Neural cell (in vitro differentiated cells): ENCODE measurements at regions not wholly inside any gene's neighbourhood (a gene's known extent, or its start where the extent isn't known, plus 50 kb on each side); places are given as distances from the start of the nearest gene placed in this dataset.

Experiments used
- H2AFZ ChIP-seq: fragments of 200-600, 300-800 bp; sonication (generic), shearing (Covaris generic); 2 replicates; pipeline ENCODE4 v1.6.0; 2014; ENCODE audit warnings: low read depth, mild to moderate bottlenecking, antibody characterized with exemption, low read length, moderate library complexity
- H3F3A ChIP-seq: fragments of 200-600 bp; shearing (Covaris generic); 2 replicates; pipeline ENCODE4 v1.6.1; 2016; ENCODE audit warnings: mild to moderate bottlenecking, moderate library complexity, mixed read lengths, antibody characterized with exemption, low read length; ENCODE audit not compliant: insufficient read depth, poor library complexity, severe bottlenecking
- H3K27ac ChIP-seq: fragments of 200-600, 300-800 bp; sonication (generic), shearing (Covaris generic); 2 replicates; pipeline ENCODE4 v1.5.1; 2014; ENCODE audit warnings: mild to moderate bottlenecking, low read length, moderate library complexity
- H3K27me3 ChIP-seq: fragments of 300-800, 200-600 bp; sonication (generic), shearing (Covaris generic); 2 replicates; pipeline ENCODE4 v1.6.0; 2014; ENCODE audit warnings: mild to moderate bottlenecking, low read depth, low read length, moderate library complexity; ENCODE audit not compliant: insufficient read depth
- H3K36me3 ChIP-seq: fragments of 300-800, 200-600 bp; sonication (generic), shearing (Covaris generic); 2 replicates; pipeline ENCODE4 v1.5.1; 2014; ENCODE audit warnings: mild to moderate bottlenecking, antibody characterized with exemption, low read length, moderate library complexity; ENCODE audit not compliant: insufficient read depth
- H3K4me2 ChIP-seq: fragments of 300-800, 200-600 bp; sonication (generic), shearing (Covaris generic); 2 replicates; pipeline ENCODE4 v1.6.0; 2014; ENCODE audit warnings: mild to moderate bottlenecking, low read length
- H3K4me3 ChIP-seq: fragments of 300-800, 200-600 bp; sonication (generic), shearing (Covaris generic); 2 replicates; pipeline ENCODE4 v1.5.1; 2014; ENCODE audit warnings: mild to moderate bottlenecking, low read length, moderate library complexity
- H3K79me2 ChIP-seq: fragments of 200-600 bp; shearing (Covaris generic); replicated peaks from 2 replicates; pipeline ENCODE4 v1.6.0; 2014; ENCODE audit warnings: mild to moderate bottlenecking, low read length, moderate library complexity; ENCODE audit not compliant: insufficient read depth
- H3K9ac ChIP-seq: fragments of 300-800, 200-600 bp; sonication (generic), shearing (Covaris generic); 2 replicates; pipeline ENCODE4 v1.6.1; 2016; ENCODE audit warnings: mild to moderate bottlenecking, low read length, mixed read lengths
- H3K9me2 ChIP-seq: fragments of 200-600 bp; shearing (Covaris generic); 2 replicates; pipeline ENCODE4 v1.6.1; 2016; ENCODE audit warnings: mild to moderate bottlenecking, low read length, mixed read lengths; ENCODE audit not compliant: insufficient read depth
- H3K9me3 ChIP-seq: fragments of 200-600, 300-800 bp; sonication (generic), shearing (Covaris generic); 2 replicates; pipeline ENCODE4 v1.6.1; 2016; ENCODE audit warnings: mild to moderate bottlenecking, mixed run types, low read length, moderate library complexity, mixed read lengths
- H4K20me1 ChIP-seq: fragments of 200-600 bp; shearing (Covaris generic); 2 replicates; pipeline ENCODE4 v1.6.1; 2016; ENCODE audit warnings: mild to moderate bottlenecking, mixed run types; ENCODE audit not compliant: insufficient read depth
- EP300 ChIP-seq: fragments of 450-650 bp; conservative IDR thresholded peaks from 2 replicates; pipeline ENCODE4 v1.6.1; 2014; ENCODE audit warnings: antibody characterized with exemption, mild to moderate bottlenecking, moderate library complexity; ENCODE audit not compliant: poor library complexity, severe bottlenecking
- EZH2 ChIP-seq: fragments of 200-600, 300-800 bp; shearing (Covaris generic), sonication (generic); IDR thresholded peaks from 2 replicates; pipeline ENCODE4 v1.6.1; 2014; ENCODE audit warnings: antibody characterized with exemption, low read length, borderline replicate concordance, mild to moderate bottlenecking; ENCODE audit not compliant: insufficient read depth, poor library complexity, severe bottlenecking
- MXI1 ChIP-seq: fragments of 450-650 bp; conservative IDR thresholded peaks from 2 replicates; pipeline ENCODE4 v1.6.1; 2014; ENCODE audit warnings: antibody characterized with exemption, mild to moderate bottlenecking; ENCODE audit not compliant: poor library complexity, severe bottlenecking
- POLR2AphosphoS5 ChIP-seq: IDR thresholded peaks from 2 replicates; pipeline ENCODE4 v1.6.1; 2012
- RAD21 ChIP-seq: fragments of 450-650 bp; conservative IDR thresholded peaks from 2 replicates; pipeline ENCODE4 v1.6.1; 2014; ENCODE audit warnings: antibody characterized with exemption, mild to moderate bottlenecking, moderate library complexity
- SMC3 ChIP-seq: fragments of 450-650 bp; conservative IDR thresholded peaks from 2 replicates; pipeline ENCODE4 v1.6.1; 2014; ENCODE audit warnings: antibody characterized with exemption, mild to moderate bottlenecking, moderate library complexity; ENCODE audit not compliant: poor library complexity
- TAF1 ChIP-seq: IDR thresholded peaks from 2 replicates; pipeline ENCODE4 v1.6.1; 2012; ENCODE audit warnings: low read depth
- TF ChIP-seq, protein P1 (sequence below): IDR thresholded peaks from 2 replicates; pipeline ENCODE4 v1.6.1; 2012; ENCODE audit warnings: borderline replicate concordance
- TF ChIP-seq, protein P2 (sequence below): fragments of 450-650 bp; IDR thresholded peaks from 2 replicates; pipeline ENCODE4 v1.5.1; 2014; ENCODE audit warnings: antibody characterized with exemption, mild to moderate bottlenecking, moderate library complexity; ENCODE audit not compliant: poor library complexity, severe bottlenecking

DNA sequence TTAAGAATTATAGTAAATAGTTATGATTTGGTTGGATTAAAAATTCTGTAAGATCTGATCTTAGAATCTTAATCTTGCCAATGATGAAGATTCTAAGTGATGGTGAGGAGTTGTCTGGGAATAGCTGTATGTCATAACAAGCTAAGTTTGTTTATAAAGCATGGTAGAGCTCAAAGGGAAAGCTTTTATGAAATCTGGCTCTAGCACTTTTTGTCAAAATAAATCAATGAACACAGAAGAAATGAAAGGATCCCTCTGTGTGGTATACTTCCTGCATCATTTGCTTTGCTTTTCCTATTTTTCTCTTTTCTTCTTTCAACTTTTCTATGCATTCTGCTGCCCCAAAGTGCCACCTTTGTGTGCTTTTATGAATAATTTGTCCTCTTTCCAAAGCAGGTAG lies 193.5 kb upstream of the FAT1 start:
- no peak for TF ChIP-seq POLR2AphosphoS5
- no peak for TF ChIP-seq MXI1
- TF ChIP-seq, protein P1, sequence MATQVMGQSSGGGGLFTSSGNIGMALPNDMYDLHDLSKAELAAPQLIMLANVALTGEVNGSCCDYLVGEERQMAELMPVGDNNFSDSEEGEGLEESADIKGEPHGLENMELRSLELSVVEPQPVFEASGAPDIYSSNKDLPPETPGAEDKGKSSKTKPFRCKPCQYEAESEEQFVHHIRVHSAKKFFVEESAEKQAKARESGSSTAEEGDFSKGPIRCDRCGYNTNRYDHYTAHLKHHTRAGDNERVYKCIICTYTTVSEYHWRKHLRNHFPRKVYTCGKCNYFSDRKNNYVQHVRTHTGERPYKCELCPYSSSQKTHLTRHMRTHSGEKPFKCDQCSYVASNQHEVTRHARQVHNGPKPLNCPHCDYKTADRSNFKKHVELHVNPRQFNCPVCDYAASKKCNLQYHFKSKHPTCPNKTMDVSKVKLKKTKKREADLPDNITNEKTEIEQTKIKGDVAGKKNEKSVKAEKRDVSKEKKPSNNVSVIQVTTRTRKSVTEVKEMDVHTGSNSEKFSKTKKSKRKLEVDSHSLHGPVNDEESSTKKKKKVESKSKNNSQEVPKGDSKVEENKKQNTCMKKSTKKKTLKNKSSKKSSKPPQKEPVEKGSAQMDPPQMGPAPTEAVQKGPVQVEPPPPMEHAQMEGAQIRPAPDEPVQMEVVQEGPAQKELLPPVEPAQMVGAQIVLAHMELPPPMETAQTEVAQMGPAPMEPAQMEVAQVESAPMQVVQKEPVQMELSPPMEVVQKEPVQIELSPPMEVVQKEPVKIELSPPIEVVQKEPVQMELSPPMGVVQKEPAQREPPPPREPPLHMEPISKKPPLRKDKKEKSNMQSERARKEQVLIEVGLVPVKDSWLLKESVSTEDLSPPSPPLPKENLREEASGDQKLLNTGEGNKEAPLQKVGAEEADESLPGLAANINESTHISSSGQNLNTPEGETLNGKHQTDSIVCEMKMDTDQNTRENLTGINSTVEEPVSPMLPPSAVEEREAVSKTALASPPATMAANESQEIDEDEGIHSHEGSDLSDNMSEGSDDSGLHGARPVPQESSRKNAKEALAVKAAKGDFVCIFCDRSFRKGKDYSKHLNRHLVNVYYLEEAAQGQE = no peak
- TF ChIP-seq SMC3 = no peak
- TF ChIP-seq RAD21 = no peak
- no peak for TF ChIP-seq EP300
- TF ChIP-seq, protein P2, sequence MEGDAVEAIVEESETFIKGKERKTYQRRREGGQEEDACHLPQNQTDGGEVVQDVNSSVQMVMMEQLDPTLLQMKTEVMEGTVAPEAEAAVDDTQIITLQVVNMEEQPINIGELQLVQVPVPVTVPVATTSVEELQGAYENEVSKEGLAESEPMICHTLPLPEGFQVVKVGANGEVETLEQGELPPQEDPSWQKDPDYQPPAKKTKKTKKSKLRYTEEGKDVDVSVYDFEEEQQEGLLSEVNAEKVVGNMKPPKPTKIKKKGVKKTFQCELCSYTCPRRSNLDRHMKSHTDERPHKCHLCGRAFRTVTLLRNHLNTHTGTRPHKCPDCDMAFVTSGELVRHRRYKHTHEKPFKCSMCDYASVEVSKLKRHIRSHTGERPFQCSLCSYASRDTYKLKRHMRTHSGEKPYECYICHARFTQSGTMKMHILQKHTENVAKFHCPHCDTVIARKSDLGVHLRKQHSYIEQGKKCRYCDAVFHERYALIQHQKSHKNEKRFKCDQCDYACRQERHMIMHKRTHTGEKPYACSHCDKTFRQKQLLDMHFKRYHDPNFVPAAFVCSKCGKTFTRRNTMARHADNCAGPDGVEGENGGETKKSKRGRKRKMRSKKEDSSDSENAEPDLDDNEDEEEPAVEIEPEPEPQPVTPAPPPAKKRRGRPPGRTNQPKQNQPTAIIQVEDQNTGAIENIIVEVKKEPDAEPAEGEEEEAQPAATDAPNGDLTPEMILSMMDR = no peak
- no peak for TF ChIP-seq EZH2
- TF ChIP-seq TAF1 = no peak

DNA sequence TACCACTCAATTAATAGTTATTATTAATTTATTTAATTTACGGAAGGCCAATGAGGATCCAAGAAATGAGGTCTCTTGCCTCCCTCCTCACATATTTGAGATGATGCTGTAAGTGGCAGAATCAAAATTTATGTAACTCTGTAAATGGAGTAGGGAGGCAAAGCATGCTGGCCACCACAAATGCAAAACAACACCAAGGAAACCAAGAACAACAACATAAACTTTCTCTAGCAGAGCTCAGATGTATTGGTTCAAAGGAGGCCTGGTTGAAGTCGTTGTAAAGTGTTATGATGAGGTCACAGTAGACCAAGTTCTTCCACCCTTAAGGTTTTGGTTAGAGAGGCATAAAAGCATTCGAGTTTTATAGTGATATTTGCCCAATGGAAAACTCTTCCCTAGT lies 194.8 kb upstream of the FAT1 start:
- TF ChIP-seq EZH2 = no peak
- TF ChIP-seq, protein P2 = no peak
- TF ChIP-seq SMC3 = no peak
- TF ChIP-seq POLR2AphosphoS5 = no peak
- no peak for TF ChIP-seq TAF1
- no peak for TF ChIP-seq RAD21

More for the DNA sequence above, 193.5 kb upstream of the FAT1 start:
- H3K9ac ChIP-seq = no peak overlapping the region
- H3K4me2 ChIP-seq = no peak overlapping the region
- no peak overlapping the region for H2AFZ ChIP-seq
- no peaks in the 10 kb centered on the region for H3K79me2 ChIP-seq
- H3K9me2 ChIP-seq = no peaks in the 10 kb centered on the region
- no peak overlapping the region for H3K4me3 ChIP-seq
- H3K36me3 ChIP-seq = no peaks in the 10 kb centered on the region
- no peaks in the 10 kb centered on the region for H3K9me3 ChIP-seq
- no peaks in the 10 kb centered on the region for H3F3A ChIP-seq
- no peaks in the 10 kb centered on the region for H4K20me1 ChIP-seq
- no peaks in the 10 kb centered on the region for H3K27me3 ChIP-seq
- no peak overlapping the region for H3K27ac ChIP-seq

More for the DNA sequence above, 194.8 kb upstream of the FAT1 start:
- Histone ChIP-seq H3K27ac (no peak overlapping the region), H3K4me3 (no peak overlapping the region), H3F3A (no peaks in the 10 kb centered on the region), H2AFZ (no peak overlapping the region), H3K27me3 (no peaks in the 10 kb centered on the region), H3K4me2 (no peak overlapping the region), H3K79me2 (no peaks in the 10 kb centered on the region), H4K20me1 (no peaks in the 10 kb centered on the region), H3K9me2 (no peaks in the 10 kb centered on the region), H3K9ac (no peak overlapping the region), H3K9me3 (no peaks in the 10 kb centered on the region), H3K36me3 (no peaks in the 10 kb centered on the region)
